PC-9 (cell line): ENCODE measurements at regions not wholly inside any gene's neighbourhood (a gene's known extent, or its start where the extent isn't known, plus 50 kb on each side); places are given as distances from the start of the nearest gene placed in this dataset.

ENCODE experiments used
- BruUV-seq: library from RNA; stranded (reverse); fragments of 400-500 nt; replicated peaks from 2 replicates; lab custom pipeline; 2021; lab: Mats Ljungman, UMichigan
- CTCF ChIA-PET: fragments of 300-600 bp; sonication (Branson Sonifier 250); formaldehyde crosslinking; loops from one replicate; lab custom pipeline; 2022; ENCODE audit warnings: antibody characterized with exemption; lab: Charles Lee
- POLR2A ChIA-PET: fragments of 300-600 bp; sonication (Branson Sonifier 250); formaldehyde crosslinking; loops from one replicate; lab custom pipeline; 2022; ENCODE audit warnings: antibody characterized with exemption; ENCODE audit not compliant: unreplicated experiment; lab: Charles Lee
- DNase-seq, 2 experiments: peaks; one replicate each; pipeline versions ENCODE4 v3.0.0 to v3.0.0-alpha.2; 2015 to 2022; ENCODE audit warnings: mixed read lengths in 1 of 2
- H2AFZ ChIP-seq: fragments of 200-600 bp; sonication (generic); 2 replicates; pipeline ENCODE4 v1.8.1; 2017; ENCODE audit warnings: antibody characterized with exemption
- H3F3A ChIP-seq: fragments of 200-600 bp; sonication (generic); 2 replicates; pipeline ENCODE4 v1.8.1; 2017; ENCODE audit warnings: antibody characterized with exemption, mild to moderate bottlenecking, low read depth; ENCODE audit not compliant: insufficient read depth
- H3K27ac ChIP-seq: fragments of 200-600 bp; sonication (generic); 2 replicates; pipeline ENCODE4 v1.6.1; 2016; ENCODE audit warnings: mixed run types
- H3K27me3 ChIP-seq: fragments of 200-600 bp; sonication (generic); 2 replicates; pipeline ENCODE4 v1.6.1; 2016; ENCODE audit warnings: low read depth, mixed run types; ENCODE audit not compliant: insufficient read depth
- H3K36me3 ChIP-seq: fragments of 200-600 bp; sonication (generic); 2 replicates; pipeline ENCODE4 v1.6.1; 2016; ENCODE audit warnings: low read depth, mixed run types
- H3K4me1 ChIP-seq: fragments of 200-600 bp; sonication (generic); replicated peaks from 2 replicates; pipeline ENCODE4 v1.6.1; 2016; ENCODE audit warnings: mixed run types; ENCODE audit not compliant: insufficient read depth
- H3K4me2 ChIP-seq: fragments of 200-600 bp; sonication (generic); 2 replicates; pipeline ENCODE4 v1.6.1; 2017; ENCODE audit warnings: mixed run types
- H3K4me3 ChIP-seq: fragments of 200-600 bp; sonication (generic); 2 replicates; pipeline ENCODE4 v1.6.1; 2016; ENCODE audit warnings: mixed run types
- H3K79me2 ChIP-seq: fragments of 200-600 bp; sonication (generic); 2 replicates; pipeline ENCODE4 v1.6.1; 2017; ENCODE audit warnings: low read depth, mixed run types
- H3K9me2 ChIP-seq: fragments of 200-600 bp; sonication (generic); 2 replicates; pipeline ENCODE4 v1.8.1; 2017; ENCODE audit warnings: mild to moderate bottlenecking; ENCODE audit not compliant: insufficient read depth
- H3K9me3 ChIP-seq: fragments of 200-600 bp; sonication (generic); 2 replicates; pipeline ENCODE4 v1.8.1; 2016; ENCODE audit warnings: low read depth; ENCODE audit not compliant: insufficient read depth
- H4K20me1 ChIP-seq: fragments of 200-600 bp; sonication (generic); 2 replicates; pipeline ENCODE4 v1.8.1; 2017; ENCODE audit not compliant: insufficient read depth
- EZH2 ChIP-seq: fragments of 200-600 bp; sonication (generic); IDR thresholded peaks from 2 replicates; pipeline ENCODE4 v1.8.0; 2017; ENCODE audit warnings: antibody characterized with exemption, low read depth
- intact Hi-C: fragments of 100-400 bp; cut with micrococcal nuclease; formaldehyde crosslinking; loops from one replicate; pipeline ENCODE4 v1.10.0; 2022; ENCODE audit not compliant: unreplicated experiment
- TF ChIP-seq, protein P1 (sequence below): fragments of 200-600 bp; sonication (generic); conservative IDR thresholded peaks from 2 replicates; pipeline ENCODE4 v1.6.1; 2017; ENCODE audit warnings: mixed run types, antibody characterized with exemption, mild to moderate bottlenecking, moderate library complexity

DNA sequence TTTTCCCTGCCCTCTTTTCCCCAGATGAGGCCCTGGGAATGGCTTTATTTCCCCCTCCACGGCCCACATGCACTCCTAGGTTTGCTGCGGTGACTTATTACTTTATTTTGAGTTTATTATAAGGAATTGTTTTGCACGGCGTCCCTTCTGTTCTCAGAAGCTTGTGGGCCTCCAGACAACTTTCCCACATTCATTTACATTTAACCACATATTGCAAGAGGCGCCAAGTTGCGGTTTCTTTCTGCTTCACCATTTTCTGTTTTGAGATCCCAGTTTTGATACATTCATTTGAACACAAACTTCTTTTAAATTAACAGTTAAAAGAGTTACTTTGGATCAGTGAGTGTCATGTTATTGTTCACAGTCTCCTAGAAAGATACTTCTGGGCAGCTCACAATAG is 532.5 kb upstream of the MGMT start:
- Histone ChIP-seq H3K27me3 (peaks cover 11% of the 10 kb centered on the region; the same call in 1 of the 2 replicates), H2AFZ (no peak overlapping the region), H4K20me1 (no peaks in the 10 kb centered on the region), H3K4me1 (no peaks in the 10 kb centered on the region), H3K4me3 (no peak overlapping the region), H3K9me3 (no peaks in the 10 kb centered on the region), H3K4me2 (no peak overlapping the region), H3K79me2 (no peaks in the 10 kb centered on the region), H3K27ac (no peak overlapping the region), H3F3A (no peaks in the 10 kb centered on the region), H3K36me3 (no peaks in the 10 kb centered on the region), H3K9me2 (no peaks in the 10 kb centered on the region)
- no peak for DNase-seq
- ChIA-PET POLR2A (no interaction called here), CTCF (no interaction called here)
- BruUV-seq = no TSS peak
- intact Hi-C loops = no loop called here
- no peak for TF ChIP-seq EZH2
- TF ChIP-seq, protein P1, sequence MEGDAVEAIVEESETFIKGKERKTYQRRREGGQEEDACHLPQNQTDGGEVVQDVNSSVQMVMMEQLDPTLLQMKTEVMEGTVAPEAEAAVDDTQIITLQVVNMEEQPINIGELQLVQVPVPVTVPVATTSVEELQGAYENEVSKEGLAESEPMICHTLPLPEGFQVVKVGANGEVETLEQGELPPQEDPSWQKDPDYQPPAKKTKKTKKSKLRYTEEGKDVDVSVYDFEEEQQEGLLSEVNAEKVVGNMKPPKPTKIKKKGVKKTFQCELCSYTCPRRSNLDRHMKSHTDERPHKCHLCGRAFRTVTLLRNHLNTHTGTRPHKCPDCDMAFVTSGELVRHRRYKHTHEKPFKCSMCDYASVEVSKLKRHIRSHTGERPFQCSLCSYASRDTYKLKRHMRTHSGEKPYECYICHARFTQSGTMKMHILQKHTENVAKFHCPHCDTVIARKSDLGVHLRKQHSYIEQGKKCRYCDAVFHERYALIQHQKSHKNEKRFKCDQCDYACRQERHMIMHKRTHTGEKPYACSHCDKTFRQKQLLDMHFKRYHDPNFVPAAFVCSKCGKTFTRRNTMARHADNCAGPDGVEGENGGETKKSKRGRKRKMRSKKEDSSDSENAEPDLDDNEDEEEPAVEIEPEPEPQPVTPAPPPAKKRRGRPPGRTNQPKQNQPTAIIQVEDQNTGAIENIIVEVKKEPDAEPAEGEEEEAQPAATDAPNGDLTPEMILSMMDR = no peak

DNA sequence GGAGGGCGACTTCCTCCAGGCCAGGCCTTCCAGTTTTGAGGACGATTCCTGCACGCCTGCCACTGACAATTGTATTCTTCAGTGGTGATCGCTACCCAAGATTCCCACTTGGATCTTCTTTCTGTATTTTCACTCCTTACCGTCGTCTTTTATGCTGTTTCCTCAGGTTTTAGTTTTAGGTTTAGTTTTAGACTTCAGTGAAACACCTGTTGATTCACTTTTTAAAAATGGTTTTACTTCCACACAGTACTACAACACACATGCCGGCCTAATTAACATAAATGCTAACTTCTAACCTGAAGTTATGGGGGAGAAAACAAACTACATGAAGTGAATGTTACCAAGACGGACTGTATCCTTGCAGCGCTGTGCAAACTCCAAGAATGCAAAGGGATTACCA is 530.6 kb upstream of the MGMT start:
- no peak for DNase-seq
- TF ChIP-seq, protein P1 = no peak
- TF ChIP-seq EZH2 = no peak
- Histone ChIP-seq H3K9me2 (no peaks in the 10 kb centered on the region), H3K36me3 (no peaks in the 10 kb centered on the region), H3F3A (no peaks in the 10 kb centered on the region), H3K27ac (no peak overlapping the region), H3K27me3 (peaks cover 9% of the 10 kb centered on the region; the same call in 1 of the 2 replicates), H3K4me2 (no peak overlapping the region), H3K4me1 (no peaks in the 10 kb centered on the region), H3K9me3 (no peaks in the 10 kb centered on the region), H3K4me3 (no peak overlapping the region), H4K20me1 (no peaks in the 10 kb centered on the region), H3K79me2 (no peaks in the 10 kb centered on the region), H2AFZ (no peak overlapping the region)
- intact Hi-C loops = no loop called here
- no TSS peak for BruUV-seq
- POLR2A ChIA-PET = no interaction called here
- CTCF ChIA-PET = no interaction called here

DNA sequence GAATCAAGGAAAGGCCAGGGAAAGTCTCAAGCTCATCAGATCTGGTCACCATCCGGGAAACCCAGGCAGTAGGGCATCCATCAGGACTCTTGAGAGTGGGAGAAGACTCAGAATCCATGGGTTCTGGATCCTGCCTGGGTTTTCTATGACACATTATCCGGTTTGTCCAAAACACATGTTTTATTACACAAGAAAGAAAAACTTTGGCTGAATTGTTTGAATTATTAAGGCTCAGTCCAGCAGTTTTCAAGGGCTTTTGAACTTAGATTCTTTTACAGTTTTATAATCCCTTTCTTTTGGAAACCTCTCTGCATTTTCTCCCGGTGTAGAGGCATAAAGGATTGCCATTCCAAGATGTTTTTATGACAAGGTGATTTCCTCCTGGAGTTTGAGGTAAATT is 528.5 kb upstream of the MGMT start:
- no peaks in the 10 kb centered on the region for H3K9me2 ChIP-seq
- DNase-seq = no peak
- no TSS peak for BruUV-seq
- H3K27me3 ChIP-seq = peaks cover 8% of the 10 kb centered on the region; the same call in 1 of the 2 replicates
- no peaks in the 10 kb centered on the region for H3K9me3 ChIP-seq
- intact Hi-C loops = no loop called here
- H4K20me1 ChIP-seq = no peaks in the 10 kb centered on the region
- H3K27ac ChIP-seq = no peak overlapping the region
- no peaks in the 10 kb centered on the region for H3F3A ChIP-seq
- H3K36me3 ChIP-seq = no peaks in the 10 kb centered on the region
- ChIA-PET POLR2A (no interaction called here), CTCF (no interaction called here)
- TF ChIP-seq, protein P1 = no peak
- TF ChIP-seq EZH2 = no peak
- H2AFZ ChIP-seq = no peak overlapping the region
- H3K4me3 ChIP-seq = no peak overlapping the region
- no peak overlapping the region for H3K4me2 ChIP-seq
- H3K79me2 ChIP-seq = no peaks in the 10 kb centered on the region
- H3K4me1 ChIP-seq = no peaks in the 10 kb centered on the region
